GM21528 (cell line): ENCODE measurements at regions not wholly inside any gene's neighbourhood (a gene's known extent, or its start where the extent isn't known, plus 50 kb on each side); places are given as distances from the start of the nearest gene placed in this dataset.

Experiments used
- ATAC-seq: cut with Tn5 transposase; IDR thresholded peaks from one replicate; pipeline ENCODE4 v1.9.1; 2021; ENCODE audit warnings: mild to moderate bottlenecking, moderate library complexity; ENCODE audit not compliant: unreplicated experiment, low FRiP score

DNA sequence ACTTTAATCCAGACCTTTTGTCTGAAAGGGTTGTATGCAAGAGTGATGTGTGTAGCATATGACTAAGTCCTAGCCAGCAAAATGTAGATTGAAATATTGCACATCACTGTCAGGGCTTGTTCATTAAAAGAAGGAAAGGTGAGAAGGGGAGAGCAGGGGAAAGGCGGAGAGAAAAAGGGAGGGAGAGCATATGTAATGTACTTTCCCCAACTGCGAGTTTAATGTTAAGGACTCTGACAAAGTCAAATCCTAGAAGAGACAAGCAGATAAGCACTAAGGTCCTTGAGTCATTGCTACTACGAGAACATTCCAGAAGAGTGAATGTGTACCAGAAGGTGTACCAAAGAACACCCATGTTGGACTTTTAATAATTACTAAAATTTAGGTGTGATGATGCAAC is 1336.7 kb downstream of the NSUN3 start:
- no peak for ATAC-seq

DNA sequence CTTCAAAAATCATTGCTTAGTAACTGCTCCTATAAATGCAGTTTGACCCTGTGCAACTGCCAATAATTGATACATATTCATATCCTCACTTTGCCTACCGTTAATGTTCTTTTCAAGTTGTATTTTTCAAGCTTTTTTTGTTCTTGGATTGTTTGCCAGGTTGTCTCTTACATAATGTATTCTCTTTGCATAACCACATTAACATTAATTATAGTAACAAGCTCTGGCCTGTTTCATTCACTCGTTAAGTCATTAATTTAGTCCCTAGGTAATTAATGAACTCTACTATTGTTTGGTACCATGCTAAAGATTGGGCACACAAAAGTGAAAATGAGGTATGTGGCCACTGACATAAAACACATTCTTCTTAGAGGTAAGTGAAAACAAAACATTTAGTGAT is 1338.8 kb downstream of the NSUN3 start:
- no peak for ATAC-seq

DNA sequence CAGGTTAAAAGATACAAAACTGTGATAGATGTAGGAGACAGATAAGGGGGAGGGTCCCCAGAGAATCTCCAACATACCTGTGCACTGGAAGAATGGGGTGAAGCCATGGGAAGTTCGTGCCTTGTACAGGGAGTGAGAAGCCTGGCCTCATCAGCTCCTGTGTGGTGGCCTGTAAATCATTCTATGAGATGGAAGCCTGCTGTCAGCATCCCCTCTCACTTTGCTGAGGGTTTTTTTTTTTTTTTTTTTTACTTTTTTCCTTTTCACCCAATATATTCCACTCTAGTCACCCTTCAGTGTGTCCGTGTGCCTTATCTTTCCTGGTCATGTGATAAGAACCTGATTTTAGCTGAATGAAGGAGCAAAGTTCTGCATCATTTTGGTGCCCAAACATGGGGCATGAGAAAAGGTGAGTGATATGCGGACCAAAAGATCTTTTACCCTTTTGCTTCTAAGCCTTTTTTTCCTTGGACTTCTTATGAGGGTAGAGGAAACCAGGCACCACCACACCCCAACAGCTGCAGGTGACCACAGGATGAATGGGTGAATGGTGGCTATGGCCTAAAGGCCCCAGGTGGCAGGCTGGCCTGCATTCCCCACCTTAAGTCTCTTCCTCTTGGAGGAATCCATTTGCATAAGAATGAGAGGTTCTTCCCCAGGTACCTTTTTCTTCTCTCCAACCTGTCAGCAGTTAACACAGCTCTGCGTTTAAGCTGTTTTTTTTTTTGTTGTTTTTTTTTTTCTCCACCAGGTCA is 1345.0 kb downstream of the NSUN3 start:
- no peak for ATAC-seq

DNA sequence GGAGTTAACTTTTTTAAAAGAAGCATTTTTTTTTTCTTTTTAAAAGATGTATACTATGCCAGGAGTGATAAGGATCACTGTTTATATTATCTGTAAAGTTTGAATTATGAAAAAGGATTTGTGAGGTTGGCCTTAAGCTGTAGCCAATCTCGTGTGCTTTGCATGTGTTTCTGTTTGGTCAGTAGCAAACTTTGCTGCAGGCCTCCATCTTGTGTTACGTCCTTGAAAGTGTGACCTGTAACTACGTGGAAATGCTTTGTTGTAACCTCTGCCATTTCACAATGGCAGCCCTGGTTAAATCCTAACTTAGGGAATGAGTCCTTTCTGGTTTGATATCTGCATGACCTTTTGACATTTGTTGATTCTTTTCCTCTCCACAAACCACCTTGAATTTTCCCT is 1345.6 kb downstream of the NSUN3 start:
- no peak for ATAC-seq

DNA sequence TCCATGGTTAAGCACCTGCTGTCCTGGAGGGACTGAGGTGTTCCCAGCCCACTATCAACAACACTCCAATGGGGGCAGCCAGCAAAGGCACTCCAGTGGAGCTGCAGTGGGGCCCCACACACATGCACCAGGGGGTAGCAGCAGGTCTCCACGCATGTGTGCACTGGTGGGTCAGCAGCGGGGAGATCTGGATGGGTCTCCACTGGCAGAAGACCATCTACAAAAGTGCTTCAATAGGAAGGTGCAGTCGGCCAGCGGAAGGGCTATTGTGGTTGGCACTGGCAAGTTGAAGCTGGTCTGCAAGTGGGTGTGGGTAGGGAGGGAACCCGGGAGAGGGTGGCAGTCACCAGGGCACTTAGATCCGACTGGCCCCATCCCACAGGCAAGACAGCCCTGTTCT is 1355.4 kb downstream of the NSUN3 start:
- ATAC-seq, result no peak

DNA sequence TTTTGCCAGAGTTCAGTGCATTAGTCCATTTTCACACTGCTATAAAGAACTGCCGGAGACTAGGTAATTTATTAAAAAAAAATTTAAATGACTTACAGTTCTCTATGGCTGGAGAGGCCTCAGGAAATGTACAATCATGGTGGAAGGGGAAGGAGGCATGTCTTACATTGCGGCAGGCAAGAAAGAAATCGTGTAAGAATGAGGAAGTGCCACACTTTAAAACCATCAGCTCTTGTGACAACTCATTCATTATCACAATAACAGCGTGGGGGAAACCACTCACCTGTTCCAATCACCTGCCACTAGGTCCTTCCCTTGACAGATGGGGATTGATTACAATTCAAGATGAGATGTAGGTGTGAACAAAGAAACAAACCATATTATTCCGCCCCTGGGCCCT is 1361.4 kb downstream of the NSUN3 start:
- no peak for ATAC-seq

DNA sequence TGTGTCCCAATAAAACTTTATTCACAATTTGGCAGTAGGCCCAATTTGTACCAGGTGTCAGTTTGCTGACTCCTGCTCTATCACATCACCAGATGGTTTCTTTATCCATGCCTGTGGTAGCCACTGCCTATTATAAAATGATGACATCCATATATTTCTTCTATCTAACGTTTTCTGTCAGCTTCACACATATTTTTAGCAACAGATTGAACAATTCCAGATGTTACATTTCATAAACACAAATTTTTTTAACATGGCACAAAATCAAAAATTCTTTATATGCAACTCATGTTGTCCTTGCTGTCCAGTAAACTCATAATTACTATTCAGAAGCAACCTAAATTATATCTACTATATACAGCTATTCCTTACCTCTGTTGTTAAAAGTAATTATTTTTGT is 1371.6 kb downstream of the NSUN3 start:
- ATAC-seq, result no peak

DNA sequence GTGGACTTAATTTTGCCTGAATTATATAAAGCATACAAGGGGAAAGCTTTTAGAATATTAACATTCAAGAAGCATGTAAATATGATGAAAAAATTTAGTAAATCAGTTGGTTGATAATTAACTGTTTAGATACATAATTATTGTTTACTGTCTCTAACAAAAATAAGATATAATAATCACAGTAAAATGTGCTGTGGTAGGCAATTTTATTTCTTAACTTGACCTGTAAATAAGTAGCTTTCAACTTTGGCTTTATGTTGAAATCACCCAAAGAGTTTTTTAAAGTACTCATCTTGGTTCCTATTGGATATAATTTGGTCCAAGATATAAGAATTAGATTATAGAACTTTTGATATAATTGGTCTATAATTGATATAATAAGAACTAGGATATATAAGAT is 1374.5 kb downstream of the NSUN3 start:
- ATAC-seq, result no peak

DNA sequence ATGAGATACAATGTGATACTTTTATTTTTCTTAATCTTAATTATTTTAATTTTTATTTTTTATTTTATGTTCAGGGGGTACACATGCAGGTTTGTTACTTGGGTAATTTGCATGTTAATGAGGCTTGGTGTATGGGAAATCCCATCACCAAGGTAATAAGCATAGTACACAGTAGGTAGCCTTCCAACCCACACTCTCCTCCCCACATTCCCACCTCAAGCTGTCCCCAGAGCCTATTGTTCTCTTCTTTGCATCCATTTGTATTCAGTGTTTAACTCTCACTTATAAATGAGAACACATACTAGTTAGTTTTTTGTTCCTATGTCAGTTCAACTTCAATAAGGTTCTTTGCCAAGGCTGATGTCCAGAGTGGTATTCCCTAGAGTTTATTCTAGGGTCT is 1375.4 kb downstream of the NSUN3 start:
- ATAC-seq, result no peak

DNA sequence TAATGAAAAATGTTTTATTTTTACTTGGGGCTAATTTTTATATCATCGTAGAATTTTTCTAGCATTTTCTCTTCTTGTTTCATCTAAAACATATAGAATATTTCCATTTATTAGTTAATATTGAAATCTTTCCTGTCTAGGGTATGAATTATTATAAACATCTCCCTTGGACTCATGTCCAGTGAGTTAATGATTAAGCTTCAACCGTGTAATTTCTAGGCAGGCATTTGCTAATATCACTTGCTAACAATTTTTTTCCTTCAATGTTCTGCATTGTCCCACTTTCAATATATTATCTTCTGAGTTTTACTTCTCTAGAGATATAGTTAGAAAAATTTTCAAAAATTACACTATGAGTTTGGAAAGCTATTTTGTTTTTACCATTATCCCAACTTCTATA is 1371.6 kb upstream of the EPHA6 start:
- ATAC-seq, result no peak

DNA sequence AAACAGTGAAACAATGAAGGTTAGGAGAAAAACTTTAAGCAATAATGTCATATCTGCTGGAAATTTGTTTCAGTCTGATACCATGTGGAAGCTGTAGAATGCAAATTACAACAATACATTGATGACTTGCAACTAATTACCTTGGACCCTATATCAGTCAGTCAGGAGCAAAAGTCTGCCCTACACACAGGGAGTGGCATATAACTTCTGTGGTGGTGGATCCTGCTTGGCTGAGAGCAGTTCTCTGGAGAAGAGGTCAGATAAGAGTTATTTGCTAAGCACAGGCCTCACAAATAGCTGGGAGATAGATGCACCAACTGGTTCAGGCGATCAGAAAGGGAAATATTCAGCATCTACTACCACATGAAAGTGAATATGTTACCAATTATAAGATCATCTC is 1364.6 kb upstream of the EPHA6 start:
- no peak for ATAC-seq

DNA sequence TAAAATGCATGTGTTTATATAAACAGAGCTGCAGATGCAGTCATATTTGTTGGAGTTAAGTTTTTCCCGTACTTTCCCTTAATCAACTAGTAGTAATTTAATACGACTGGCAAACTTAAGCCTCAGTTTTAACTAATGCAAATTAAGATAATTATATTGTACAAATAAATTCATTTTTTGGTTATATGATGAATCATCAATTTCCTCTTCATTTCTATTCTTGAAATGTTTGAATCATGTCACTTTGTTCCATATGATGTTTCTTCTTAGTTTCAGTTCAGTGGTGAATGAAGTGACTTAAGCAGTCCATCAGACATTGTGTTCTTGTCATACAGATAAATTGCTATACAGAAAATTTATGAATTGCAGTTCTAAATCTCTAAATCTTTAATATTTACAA is 1361.2 kb upstream of the EPHA6 start:
- no peak for ATAC-seq

DNA sequence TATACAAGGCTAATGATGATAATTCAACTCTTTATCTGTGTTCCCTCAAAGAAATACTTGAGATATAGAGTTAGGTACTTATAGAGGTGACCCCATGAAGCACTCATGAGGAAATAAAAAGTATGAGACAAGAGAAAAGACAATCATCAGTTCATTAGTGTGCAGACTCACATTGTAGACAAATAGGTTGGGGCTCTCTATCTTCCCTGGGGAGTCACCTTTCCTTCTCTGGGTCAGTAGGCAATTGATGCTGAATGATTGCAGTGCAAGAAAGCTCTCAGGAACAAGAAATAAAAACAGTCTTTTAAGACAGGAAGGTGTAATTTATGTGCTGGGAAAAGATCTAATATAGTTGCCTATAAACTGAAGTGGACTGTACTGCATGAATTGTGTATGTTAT is 1357.6 kb upstream of the EPHA6 start:
- no peak for ATAC-seq

DNA sequence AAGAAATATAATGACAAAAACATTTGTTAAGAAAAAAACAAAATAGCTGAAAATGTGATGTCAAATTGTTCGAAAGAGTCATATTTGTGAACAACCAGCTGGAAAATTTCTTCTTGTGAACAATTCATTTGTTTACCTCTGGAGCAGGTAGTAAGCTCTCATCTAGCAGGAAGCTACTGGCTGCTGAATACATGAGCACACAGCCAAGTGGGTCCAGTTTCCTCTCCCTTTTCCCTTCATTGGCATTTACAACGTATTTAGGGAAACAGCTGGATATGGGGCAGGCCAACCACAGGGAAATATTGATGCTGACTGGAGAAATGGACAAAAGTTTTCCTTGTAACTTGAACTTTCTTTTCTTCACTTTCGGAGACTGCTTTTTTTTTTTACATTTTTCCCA is 1354.7 kb upstream of the EPHA6 start:
- ATAC-seq, result no peak

DNA sequence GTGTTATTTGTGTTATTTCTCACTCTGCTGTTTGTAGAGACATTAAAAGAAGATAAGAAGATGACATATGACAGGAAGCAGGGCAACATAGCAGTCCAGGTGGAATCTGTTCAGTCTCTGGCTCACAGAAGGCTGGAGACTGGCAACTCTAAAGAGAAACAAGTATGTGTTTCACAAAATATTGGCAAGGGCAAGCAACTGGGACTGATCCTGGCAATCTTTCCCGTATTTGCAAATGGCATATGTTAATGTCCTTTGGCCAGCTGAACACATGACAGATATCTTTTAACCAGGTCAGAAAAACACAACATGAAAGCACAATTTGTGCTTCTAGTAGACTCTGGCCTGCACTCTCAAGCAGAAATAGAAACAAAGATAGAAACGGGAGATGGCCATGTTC is 1354.1 kb upstream of the EPHA6 start:
- ATAC-seq, result no peak

DNA sequence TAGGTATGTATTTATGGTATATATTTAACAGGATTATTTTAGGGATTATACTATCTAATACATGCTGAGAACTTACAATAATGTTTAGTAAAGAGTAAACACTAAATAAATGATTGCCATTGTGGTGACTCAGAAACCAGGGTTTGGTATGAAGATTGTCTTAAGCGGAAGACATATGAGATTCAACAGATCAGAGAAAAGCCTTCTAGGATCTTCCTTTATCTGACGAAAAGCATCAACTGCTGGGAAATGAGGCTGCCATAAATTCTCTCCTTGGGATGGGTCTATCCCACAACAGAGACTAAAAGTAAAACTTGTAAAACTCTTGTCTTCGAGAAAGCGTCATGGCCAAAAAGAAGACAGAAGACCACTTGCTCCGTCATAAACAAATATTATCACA is 1352.2 kb upstream of the EPHA6 start:
- no peak for ATAC-seq

DNA sequence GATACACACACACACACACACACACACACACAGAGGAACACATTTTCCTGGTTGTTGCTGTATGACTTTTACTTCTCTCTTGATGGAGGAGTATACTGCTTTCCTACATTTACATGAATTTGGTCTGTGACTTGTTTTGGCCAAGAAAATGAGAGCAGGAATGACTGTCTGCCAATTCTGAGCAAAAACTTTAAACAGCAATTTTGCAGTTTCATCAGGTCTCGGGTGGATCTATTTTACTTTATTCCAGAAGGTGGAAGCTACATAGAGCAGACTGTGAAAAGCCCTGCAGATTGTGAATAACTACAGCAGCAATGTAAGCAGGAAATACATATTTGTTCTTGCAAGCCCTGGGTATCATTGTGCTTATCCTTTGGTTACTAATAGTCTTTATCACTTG is 1350.0 kb upstream of the EPHA6 start:
- ATAC-seq, result no peak

DNA sequence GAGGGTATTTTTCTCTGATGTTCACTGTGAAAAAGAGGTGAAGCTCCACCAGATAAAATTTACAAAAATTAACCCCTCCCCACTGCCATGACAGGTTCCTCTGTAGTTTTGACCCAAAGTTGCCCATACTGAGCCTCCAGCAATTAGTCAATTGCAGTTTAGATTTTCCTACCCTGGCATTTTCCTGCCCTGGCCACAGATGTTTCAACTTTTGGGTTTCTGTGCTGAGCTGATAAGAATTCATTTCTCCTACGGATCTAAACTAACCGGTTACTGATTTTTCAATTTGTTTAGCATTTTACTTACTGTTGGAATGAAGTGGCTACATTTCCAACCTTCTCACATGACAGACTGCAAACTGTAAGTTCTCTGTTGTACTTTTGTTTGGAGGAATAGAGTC is 1346.1 kb upstream of the EPHA6 start:
- no peak for ATAC-seq

DNA sequence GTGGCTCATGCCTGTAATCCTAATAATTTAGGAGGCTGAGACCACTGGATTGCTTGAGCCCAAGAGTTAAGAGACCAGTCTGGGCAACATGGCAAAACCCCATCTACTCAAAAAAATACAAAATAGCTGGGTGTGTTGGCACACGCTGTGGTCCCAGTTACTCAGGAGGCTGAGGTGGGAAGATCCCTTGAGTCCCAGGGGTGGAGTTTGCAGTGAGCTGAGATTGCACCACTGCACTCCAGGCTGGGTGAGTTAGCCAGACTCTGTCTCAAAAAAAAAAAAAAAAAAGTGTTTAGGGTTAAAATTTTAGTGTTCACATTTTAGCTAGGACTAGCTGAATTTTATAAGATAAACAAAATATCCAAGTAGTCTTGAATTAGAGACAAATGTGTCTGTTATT is 1340.1 kb upstream of the EPHA6 start:
- ATAC-seq, result no peak

DNA sequence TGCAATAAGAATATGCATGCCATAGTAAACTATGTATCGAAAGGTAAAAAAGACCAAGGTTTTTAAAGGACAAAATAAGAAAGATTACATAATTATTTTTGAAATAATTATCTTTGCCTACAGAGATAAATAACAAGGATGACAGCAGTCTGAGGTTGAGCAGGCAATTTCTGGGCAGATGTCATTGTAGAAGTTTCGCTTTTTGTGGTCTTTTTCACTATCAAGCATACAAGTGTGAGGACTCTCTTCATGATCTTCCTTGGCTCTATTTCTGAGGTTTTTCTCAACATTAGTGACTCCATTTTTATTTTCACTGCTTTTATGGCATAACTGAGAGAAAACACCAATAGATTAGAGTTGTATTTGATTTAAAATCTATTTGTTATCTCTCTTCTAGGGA is 1337.9 kb upstream of the EPHA6 start:
- ATAC-seq, result no peak

DNA sequence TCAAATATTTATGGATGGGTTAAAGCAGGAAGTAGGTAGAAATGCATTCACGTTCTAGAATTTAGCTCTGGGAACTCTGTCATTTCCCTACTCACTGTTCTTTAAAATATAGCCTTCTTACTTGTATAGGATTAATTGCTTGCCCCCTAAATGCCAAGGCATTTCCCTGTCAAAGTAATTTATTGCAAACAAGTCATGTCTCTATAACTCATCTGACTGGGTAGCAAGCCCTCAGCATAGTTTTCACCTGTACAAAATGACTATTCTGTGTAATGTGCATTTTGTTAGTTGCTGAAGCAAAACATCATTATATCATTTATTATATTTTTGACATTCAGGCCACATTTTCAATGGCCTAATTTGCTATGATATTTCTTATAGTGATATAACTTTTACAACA is 1308.2 kb upstream of the EPHA6 start:
- ATAC-seq, result no peak

DNA sequence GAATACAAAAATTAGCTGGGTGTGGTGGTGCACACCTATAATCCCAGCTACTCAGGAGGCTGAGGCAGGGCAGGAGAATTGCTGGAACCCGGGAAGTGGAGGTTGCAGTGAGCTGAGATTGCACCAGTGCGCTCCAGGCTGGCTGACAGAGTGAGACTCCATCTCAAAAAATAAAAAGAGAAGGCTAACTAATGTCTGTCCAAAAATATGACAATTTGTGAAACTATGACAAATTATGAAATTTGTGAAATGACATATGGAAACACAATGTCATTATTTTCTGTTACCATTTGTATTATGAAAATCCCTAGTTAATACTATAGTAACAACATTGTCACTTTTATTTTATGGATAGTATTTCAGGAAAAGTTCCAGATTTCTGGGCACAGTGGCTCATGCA is 1306.3 kb upstream of the EPHA6 start:
- ATAC-seq, result no peak

DNA sequence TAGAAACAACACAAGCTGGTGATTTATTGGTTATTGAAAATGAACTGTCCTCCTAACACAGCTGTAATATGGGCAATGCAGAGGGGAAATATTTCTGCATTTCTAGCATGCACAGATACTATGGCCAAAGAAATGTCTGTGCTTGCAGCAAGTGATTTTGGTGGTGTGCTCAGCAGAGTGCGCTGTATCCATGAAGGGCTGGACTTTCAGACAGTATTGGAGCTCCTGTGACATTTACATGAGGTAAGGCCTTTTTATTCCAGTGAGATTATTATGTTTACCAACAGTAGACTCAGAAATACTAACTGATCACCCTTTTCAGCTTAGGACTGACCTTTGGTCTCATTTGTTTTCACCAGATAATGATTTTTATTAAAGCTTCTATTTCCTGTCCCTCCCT is 1302.6 kb upstream of the EPHA6 start:
- ATAC-seq, result no peak
